Endodermal cell (in vitro differentiated cells): ENCODE measurements at regions not wholly inside any gene's neighbourhood (a gene's known extent, or its start where the extent isn't known, plus 50 kb on each side); places are given as distances from the start of the nearest gene placed in this dataset.

Experiments
- DNase-seq: peaks from one replicate; pipeline ENCODE4 v3.0.0-alpha.2; 2017
- H3K27ac ChIP-seq: 2 replicates; pipeline ENCODE4 v1.5.1; 2013; ENCODE audit warnings: mild to moderate bottlenecking, low read depth, low read length, moderate library complexity
- H3K27me3 ChIP-seq: 2 replicates; pipeline ENCODE4 v1.6.1; 2013; ENCODE audit warnings: mild to moderate bottlenecking, low read length, moderate library complexity; ENCODE audit not compliant: insufficient read depth, control insufficient read depth, poor library complexity, severe bottlenecking
- H3K36me3 ChIP-seq: 2 replicates; pipeline ENCODE4 v1.7.0; 2013; ENCODE audit warnings: mild to moderate bottlenecking, low read length, moderate library complexity; ENCODE audit not compliant: control insufficient read depth, insufficient read depth
- H3K4me1 ChIP-seq: one replicate; pipeline ENCODE4 v1.7.0; 2013; ENCODE audit warnings: low read length; ENCODE audit not compliant: control insufficient read depth, insufficient read depth
- H3K4me3 ChIP-seq: 2 replicates; pipeline ENCODE4 v1.5.1; 2013; ENCODE audit warnings: mild to moderate bottlenecking, low read length, moderate library complexity
- H3K9ac ChIP-seq: 2 replicates; pipeline ENCODE4 v1.6.1; 2013; ENCODE audit warnings: mild to moderate bottlenecking, low read length, moderate library complexity; ENCODE audit not compliant: poor library complexity, severe bottlenecking; ENCODE audit errors: extremely low read depth
- H3K9me3 ChIP-seq: 2 replicates; pipeline ENCODE4 v1.6.1; 2013; ENCODE audit warnings: mild to moderate bottlenecking, low read length, moderate library complexity; ENCODE audit not compliant: control insufficient read depth
- H3K27ac Mint-ChIP-seq: 2 replicates; pipeline ENCODE4 v1.8.0; 2020; ENCODE audit warnings: mixed read lengths
- H3K27me3 Mint-ChIP-seq: 2 replicates; pipeline ENCODE4 v1.8.0; 2021; ENCODE audit warnings: mild to moderate bottlenecking, mixed read lengths; ENCODE audit not compliant: insufficient read depth
- H3K36me3 Mint-ChIP-seq: 2 replicates; pipeline ENCODE4 v1.8.0; 2020; ENCODE audit warnings: low read depth, mixed read lengths
- H3K4me1 Mint-ChIP-seq: 2 replicates; pipeline ENCODE4 v1.8.0; 2020; ENCODE audit warnings: mixed read lengths
- H3K4me3 Mint-ChIP-seq: 2 replicates; pipeline ENCODE4 v1.8.0; 2020; ENCODE audit warnings: mild to moderate bottlenecking, moderate library complexity, mixed read lengths
- H3K9me3 Mint-ChIP-seq: 2 replicates; pipeline ENCODE4 v1.8.0; 2020; ENCODE audit warnings: mild to moderate bottlenecking, mixed read lengths
- CTCF ChIP-seq: fragments of 200-600 bp; sonication (generic); conservative IDR thresholded peaks from 2 replicates; pipeline ENCODE4 v1.5.0; 2021; ENCODE audit warnings: antibody characterized with exemption, mild to moderate bottlenecking
- WGBS, 2 experiments: methylation state at CpG; one replicate each; pipeline versions ENCODE4 v1.1.5 to v1.1.7; 2013; ENCODE audit warnings: missing lambda C conversion rate in 2 of 2, mixed read lengths in 1 of 2; ENCODE audit not compliant: insufficient coverage in 1 of 2, insufficient read length in 1 of 2; 5-methylcytosine and 5-hydroxymethylcytosine counted together

- DNase-seq = no peak
- Mint-ChIP-seq H3K27ac (no peak overlapping the region), H3K9me3 (peaks cover 23% of the 10 kb centered on the region), H3K4me3 (no peak overlapping the region), H3K27me3 (no peaks in the 10 kb centered on the region), H3K36me3 (no peaks in the 10 kb centered on the region), H3K4me1 (no peaks in the 10 kb centered on the region)
- Histone ChIP-seq H3K36me3 (no peaks in the 10 kb centered on the region), H3K27ac (no peak overlapping the region), H3K9ac (no peak overlapping the region), H3K9me3 (peaks cover 21% of the 10 kb centered on the region), H3K27me3 (no peaks in the 10 kb centered on the region), H3K4me1 (no peaks in the 10 kb centered on the region), H3K4me3 (no peak overlapping the region)
- WGBS, 2 experiments = 94 to 100% methylated on average over 1 of the region's 1 CpG
- no peak for TF ChIP-seq CTCF
Observed at GRCh38 chr11:103650330-103650729, 386.1 kb upstream of the DDI1 start.

- H3K9me3 Mint-ChIP-seq = peaks cover 26% of the 10 kb centered on the region
- H3K9me3 ChIP-seq = peaks cover 21% of the 10 kb centered on the region
- H3K4me1 ChIP-seq = no peaks in the 10 kb centered on the region
- H3K4me3 Mint-ChIP-seq = no peak overlapping the region
- no peak overlapping the region for H3K4me3 ChIP-seq
- H3K27me3 Mint-ChIP-seq = no peaks in the 10 kb centered on the region
- no peak for TF ChIP-seq CTCF
- 83 to 94% methylated on average over 5 of the region's 5 CpGs for WGBS, 2 experiments
- no peaks in the 10 kb centered on the region for H3K4me1 Mint-ChIP-seq
- no peaks in the 10 kb centered on the region for H3K36me3 Mint-ChIP-seq
- H3K36me3 ChIP-seq = no peaks in the 10 kb centered on the region
- no peak for DNase-seq
- H3K27ac Mint-ChIP-seq = no peak overlapping the region
- H3K27me3 ChIP-seq = no peaks in the 10 kb centered on the region
- H3K9ac ChIP-seq = no peak overlapping the region
- H3K27ac ChIP-seq = no peak overlapping the region
Observed at GRCh38 chr11:103651341-103651998, 385.0 kb upstream of the DDI1 start.

GRCh38 chr11:103652013-103652412 is 384.4 kb upstream of the DDI1 start:
- Histone ChIP-seq H3K9ac (no peak overlapping the region), H3K4me1 (no peaks in the 10 kb centered on the region), H3K9me3 (peaks cover 21% of the 10 kb centered on the region), H3K27ac (no peak overlapping the region), H3K36me3 (no peaks in the 10 kb centered on the region), H3K27me3 (no peaks in the 10 kb centered on the region), H3K4me3 (no peak overlapping the region)
- Mint-ChIP-seq H3K9me3 (peaks cover 26% of the 10 kb centered on the region), H3K36me3 (no peaks in the 10 kb centered on the region), H3K4me1 (no peaks in the 10 kb centered on the region), H3K27me3 (no peaks in the 10 kb centered on the region), H3K4me3 (no peak overlapping the region), H3K27ac (no peak overlapping the region)
- 95% methylated on average over 1 of the region's 1 CpG; no CpG with 5 or more reads in 1 of the 2 experiments for WGBS, 2 experiments
- no peak for DNase-seq
- no peak for TF ChIP-seq CTCF
